ENCODE measurements at regions not wholly inside any gene's neighbourhood (a gene's known extent, or its start where the extent isn't known, plus 50 kb on each side); places are given as distances from the start of the nearest gene placed in this dataset.
A peak's percentile ranks its signal among the peaks of the same experiment; 100 is the strongest.
"Not testable (repeated sequence)": the region's sequence is repeated elsewhere in the genome, so short reads cannot be mapped to it uniquely, and the experiment has no call there.

DNA sequence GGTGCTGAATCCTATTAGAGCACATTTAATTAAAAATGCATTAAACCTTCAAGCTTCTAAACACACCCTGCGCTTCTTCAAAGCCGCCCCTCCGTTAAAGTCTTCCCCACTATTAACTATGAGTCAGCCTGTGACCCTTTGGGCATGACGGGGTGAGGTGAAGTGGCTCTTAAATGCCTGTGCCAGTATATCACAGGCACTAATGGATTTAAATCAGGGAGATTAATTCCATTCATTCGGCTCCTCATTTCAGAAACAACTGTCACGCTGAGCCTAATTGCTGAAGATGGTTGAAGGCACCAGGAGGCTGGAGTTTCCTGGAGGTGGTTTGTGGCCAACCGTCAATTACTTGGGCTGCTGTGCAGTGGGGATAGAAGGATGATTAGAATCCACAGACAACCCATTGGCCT lies 192.6 kb upstream of the MSX2 start:
- Mint-ChIP-seq H3K36me3 (ENCODE audit: low read depth) (no peaks in the 10 kb centered on the region), H3K4me1 (ENCODE audit: low read depth) (no peaks in the 10 kb centered on the region), H3K27me3 (ENCODE audit: low read depth) (peaks cover 21% of the 10 kb centered on the region), H3K27ac (no peak overlapping the region), H3K4me3 (no peak overlapping the region), H3K9me3 (no peaks in the 10 kb centered on the region)
- DNase-seq = no peak
- intact Hi-C loops (cut with micrococcal nuclease) = no loop called here
- CTCF ChIA-PET = no interaction called here

DNA sequence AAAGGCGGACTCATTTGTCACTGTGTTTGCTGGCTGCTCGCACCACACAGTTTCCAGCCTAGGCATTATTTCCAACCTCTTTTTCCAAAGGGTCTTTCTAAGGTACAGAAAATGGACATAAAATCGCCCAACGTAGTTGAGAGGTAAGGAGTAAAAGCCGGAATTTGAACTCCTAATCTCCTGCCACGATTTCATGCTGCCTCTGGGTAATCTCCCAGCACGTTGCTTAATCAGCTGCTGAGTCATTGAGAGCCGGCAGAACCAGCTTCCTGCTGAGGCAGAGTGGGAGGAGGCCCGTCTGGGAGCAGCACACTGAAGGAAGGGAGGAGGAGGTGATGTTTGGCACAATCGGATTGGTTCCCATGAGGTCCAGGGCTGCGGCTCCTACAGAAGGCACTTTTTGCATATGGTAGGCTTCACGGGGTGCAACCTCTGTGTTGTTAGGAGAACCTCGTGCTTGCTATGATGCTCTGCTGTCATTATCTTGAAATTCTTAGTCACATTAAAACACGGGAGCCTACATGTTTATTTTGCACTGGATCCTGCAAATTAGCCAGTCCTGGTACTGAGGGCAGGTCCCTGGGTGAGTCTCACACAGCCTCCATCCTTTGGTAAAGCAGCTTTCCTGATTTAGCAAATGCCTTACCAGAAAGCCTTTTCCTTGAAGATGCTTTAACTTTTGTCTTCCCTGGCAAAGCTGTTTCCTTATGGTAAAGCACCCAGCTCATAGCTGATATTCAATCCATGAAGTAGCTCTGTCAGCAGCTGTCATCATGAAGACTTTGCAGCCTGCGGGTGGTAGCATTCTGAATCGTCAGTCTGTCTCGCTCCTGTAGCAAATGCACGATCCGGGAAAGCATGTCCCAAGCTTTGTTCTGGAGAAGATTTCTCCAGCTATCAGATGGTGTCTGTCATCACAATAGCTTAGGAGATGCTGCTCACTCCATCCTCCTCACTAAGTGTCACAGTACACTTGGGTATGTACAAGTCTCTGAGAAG lies 191.6 kb upstream of the MSX2 start:
- H3K4me3 Mint-ChIP-seq = no peak overlapping the region
- intact Hi-C loops (cut with micrococcal nuclease) = no loop called here
- CTCF ChIA-PET = interaction anchor here (0.6 kb wide), 1 partner anchor 257 kb away, joined by 4 read pairs; no protein-coding TSS in a partner anchor

DNA sequence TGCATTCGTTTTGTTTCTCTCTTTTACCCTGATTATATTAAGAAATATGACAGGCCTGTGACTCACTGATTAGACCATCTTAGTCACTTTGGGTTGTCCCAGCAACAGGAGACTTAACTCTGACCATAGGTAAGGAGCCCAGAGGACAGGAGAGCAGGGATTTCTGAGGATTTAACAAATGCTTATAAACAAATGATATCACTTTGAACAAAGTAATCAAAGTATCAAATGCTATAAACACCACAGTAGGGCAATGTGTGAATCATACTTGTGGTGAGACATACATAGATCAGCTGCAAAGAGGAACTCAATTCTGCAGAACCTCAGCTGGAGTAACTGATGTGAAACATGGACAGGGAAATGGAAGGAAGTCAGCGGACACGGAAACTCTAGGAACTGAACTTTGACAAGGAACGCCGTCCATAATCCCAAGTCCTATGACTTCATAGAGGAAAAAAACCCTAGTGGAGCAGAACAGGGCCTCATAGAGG lies 190.6 kb upstream of the MSX2 start:
- Mint-ChIP-seq H3K36me3 (ENCODE audit: low read depth) (no peaks in the 10 kb centered on the region), H3K4me3 (no peak overlapping the region), H3K4me1 (ENCODE audit: low read depth) (no peaks in the 10 kb centered on the region), H3K27me3 (ENCODE audit: low read depth) (peaks cover 20% of the 10 kb centered on the region), H3K27ac (no peak overlapping the region), H3K9me3 (no peaks in the 10 kb centered on the region)
- no peak for DNase-seq
- CTCF ChIA-PET = no interaction called here
- intact Hi-C loops (cut with micrococcal nuclease) = no loop called here

More for the DNA sequence above, 191.6 kb upstream of the MSX2 start:
- Mint-ChIP-seq H3K27me3 (ENCODE audit: low read depth) (peaks cover 21% of the 10 kb centered on the region), H3K4me1 (ENCODE audit: low read depth) (no peaks in the 10 kb centered on the region), H3K36me3 (ENCODE audit: low read depth) (no peaks in the 10 kb centered on the region), H3K9me3 (no peaks in the 10 kb centered on the region), H3K27ac (no peak overlapping the region)
- peak; percentile 52 for DNase-seq

DNA sequence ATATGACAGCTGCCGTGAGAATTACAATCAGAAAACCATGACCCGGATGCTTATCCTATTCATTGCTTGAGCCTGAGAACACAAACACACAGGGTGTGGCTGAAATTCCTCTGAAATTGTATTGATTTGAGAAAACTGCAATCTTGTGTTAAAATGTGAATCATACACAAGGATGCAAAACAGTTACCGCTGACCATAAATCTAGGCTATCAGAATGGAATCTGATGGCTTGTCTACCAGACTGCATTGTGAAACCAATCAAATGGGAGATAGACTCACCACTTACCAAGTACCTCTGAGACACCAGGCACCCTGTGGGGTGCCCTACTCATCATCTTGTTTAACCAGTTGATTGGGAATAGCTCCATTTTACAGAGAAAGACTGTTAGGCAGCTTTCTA lies 188.7 kb upstream of the MSX2 start:
- Mint-ChIP-seq H3K36me3 (ENCODE audit: low read depth) (no peaks in the 10 kb centered on the region), H3K27ac (no peak overlapping the region), H3K4me3 (no peak overlapping the region), H3K4me1 (ENCODE audit: low read depth) (no peaks in the 10 kb centered on the region), H3K27me3 (ENCODE audit: low read depth) (peaks cover 12% of the 10 kb centered on the region), H3K9me3 (no peaks in the 10 kb centered on the region)
- no peak for DNase-seq
- intact Hi-C loops (cut with micrococcal nuclease) = no loop called here
- CTCF ChIA-PET = no interaction called here

DNA sequence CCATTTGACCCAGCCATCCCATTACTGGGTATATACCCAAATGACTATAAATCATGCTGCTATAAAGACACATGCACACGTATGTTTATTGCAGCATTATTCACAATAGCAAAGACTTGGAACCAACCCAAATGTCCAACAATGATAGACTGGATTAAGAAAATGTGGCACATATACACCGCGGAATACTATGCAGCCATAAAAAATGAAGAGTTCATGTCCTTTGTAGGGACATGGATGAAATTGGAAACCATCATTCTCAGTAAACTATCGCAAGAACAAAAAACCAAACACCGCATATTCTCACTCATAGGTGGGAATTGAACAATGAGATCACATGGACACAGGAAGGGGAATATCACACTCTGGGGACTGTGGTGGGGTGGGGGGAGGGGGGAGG lies 184.6 kb upstream of the MSX2 start:
- DNase-seq; H3K36me3 Mint-ChIP-seq (ENCODE audit: low read depth); H3K27me3 Mint-ChIP-seq (ENCODE audit: low read depth); H3K4me1 Mint-ChIP-seq (ENCODE audit: low read depth); H3K4me3 Mint-ChIP-seq; H3K9me3 Mint-ChIP-seq; intact Hi-C loops (cut with micrococcal nuclease); CTCF ChIA-PET; H3K27ac Mint-ChIP-seq: not testable (repeated sequence)

DNA sequence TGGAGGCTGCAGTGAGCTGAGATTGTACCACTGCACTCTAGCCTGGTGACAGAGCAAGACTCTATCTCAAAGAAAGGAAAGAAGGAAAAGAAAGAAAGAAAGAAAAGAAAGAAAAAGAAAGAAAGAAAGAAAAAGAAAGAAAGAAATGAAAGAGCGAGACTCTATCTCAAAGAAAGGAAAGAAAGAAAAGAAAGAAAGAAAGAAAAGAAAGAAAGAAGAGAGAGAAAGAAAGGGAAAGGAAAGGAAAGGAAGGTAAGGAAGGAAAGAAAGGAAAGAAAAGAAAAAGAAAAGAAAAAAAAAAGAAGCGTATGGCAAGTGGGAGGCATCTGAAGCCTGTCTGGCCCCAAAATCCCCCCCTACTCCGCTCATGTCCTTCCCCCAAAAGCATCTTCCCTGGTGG lies 182.3 kb upstream of the MSX2 start:
- no peaks in the 10 kb centered on the region for H3K36me3 Mint-ChIP-seq (ENCODE audit: low read depth)
- H3K4me1 Mint-ChIP-seq (ENCODE audit: low read depth) = no peaks in the 10 kb centered on the region
- H3K27ac Mint-ChIP-seq = no peak overlapping the region
- no peak overlapping the region for H3K4me3 Mint-ChIP-seq
- no peaks in the 10 kb centered on the region for H3K9me3 Mint-ChIP-seq
- no peaks in the 10 kb centered on the region for H3K27me3 Mint-ChIP-seq (ENCODE audit: low read depth)
- intact Hi-C loops (cut with micrococcal nuclease) = no loop called here
- CTCF ChIA-PET = no interaction called here
- no peak for DNase-seq

DNA sequence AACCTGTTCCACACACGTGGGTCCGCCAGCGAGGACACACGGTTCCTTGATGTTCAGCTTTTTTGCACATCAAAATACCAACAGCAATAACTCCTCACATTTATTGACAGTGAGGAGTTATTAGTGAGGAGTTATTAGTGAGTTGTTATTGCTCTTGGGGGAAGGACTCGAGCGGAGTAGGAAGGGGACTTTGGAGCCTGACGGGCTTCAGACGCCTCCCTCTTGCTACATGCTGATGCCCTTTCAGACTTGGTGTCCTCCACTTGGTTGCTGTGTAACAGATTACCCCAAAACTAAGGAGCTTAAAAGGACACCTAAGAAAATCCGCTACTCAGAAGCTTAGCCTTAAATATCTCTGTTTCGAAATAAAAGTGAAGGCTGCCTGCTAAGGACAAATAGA lies 181.9 kb upstream of the MSX2 start:
- Mint-ChIP-seq H3K27ac (no peak overlapping the region), H3K4me1 (ENCODE audit: low read depth) (no peaks in the 10 kb centered on the region), H3K9me3 (no peaks in the 10 kb centered on the region), H3K27me3 (ENCODE audit: low read depth) (no peaks in the 10 kb centered on the region), H3K4me3 (no peak overlapping the region), H3K36me3 (ENCODE audit: low read depth) (no peaks in the 10 kb centered on the region)
- CTCF ChIA-PET = interaction anchor here (0.7 kb wide), 1 partner anchor 197 kb away, joined by 3 read pairs; no protein-coding TSS in a partner anchor
- intact Hi-C loops (cut with micrococcal nuclease) = no loop called here
- DNase-seq = no peak

DNA sequence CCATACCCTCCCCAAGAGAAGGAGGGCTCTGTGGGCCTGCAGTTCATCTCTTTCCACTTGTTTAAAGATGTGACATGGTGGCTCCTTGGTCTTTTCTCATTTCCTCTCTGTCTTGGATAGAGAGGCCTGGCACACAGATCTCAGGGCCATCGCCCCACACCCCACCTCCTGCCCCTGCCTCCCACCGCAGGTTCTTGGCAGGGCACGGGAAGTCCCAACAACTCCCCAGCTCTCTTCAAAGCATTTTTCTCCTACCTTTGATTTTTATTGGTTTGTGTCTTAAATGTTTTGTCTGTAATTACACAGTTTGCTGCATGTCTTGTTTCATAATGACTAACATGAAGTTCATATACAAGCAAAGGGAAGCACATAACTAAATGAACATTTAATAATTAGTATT lies 178.5 kb upstream of the MSX2 start:
- H3K9me3 Mint-ChIP-seq = no peaks in the 10 kb centered on the region
- CTCF ChIA-PET = no interaction called here

DNA sequence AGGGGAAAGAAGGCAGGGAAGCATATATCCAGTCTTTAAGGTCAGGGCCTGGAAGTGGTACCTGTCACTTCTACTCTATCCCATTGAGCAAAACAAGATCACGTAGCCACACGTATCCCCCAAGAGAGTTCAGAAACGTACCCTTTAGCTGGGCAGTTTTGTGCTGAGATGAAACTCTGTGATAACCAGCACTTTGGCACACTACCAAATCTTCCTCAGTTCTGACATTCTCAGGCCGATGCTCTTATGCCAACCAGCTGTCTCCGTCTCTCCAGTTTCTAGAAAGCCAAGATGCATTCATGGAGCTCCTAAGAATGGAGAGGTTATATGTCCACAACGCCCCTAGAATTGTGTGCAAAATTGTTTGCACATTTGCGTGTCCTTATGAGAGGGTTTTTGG lies 176.6 kb upstream of the MSX2 start:
- intact Hi-C loops (cut with micrococcal nuclease) = no loop called here
- H3K36me3 Mint-ChIP-seq (ENCODE audit: low read depth) = no peaks in the 10 kb centered on the region
- H3K27me3 Mint-ChIP-seq (ENCODE audit: low read depth) = peaks cover 4% of the 10 kb centered on the region
- CTCF ChIA-PET = no interaction called here
- no peaks in the 10 kb centered on the region for H3K9me3 Mint-ChIP-seq
- H3K4me1 Mint-ChIP-seq (ENCODE audit: low read depth) = no peaks in the 10 kb centered on the region
- DNase-seq = no peak
- no peak overlapping the region for H3K27ac Mint-ChIP-seq
- no peak overlapping the region for H3K4me3 Mint-ChIP-seq

More for the DNA sequence above, 178.5 kb upstream of the MSX2 start:
- intact Hi-C loops (cut with micrococcal nuclease) = no loop called here
- no peak overlapping the region for H3K4me3 Mint-ChIP-seq
- no peaks in the 10 kb centered on the region for H3K4me1 Mint-ChIP-seq (ENCODE audit: low read depth)
- no peak for DNase-seq
- peaks cover 4% of the 10 kb centered on the region for H3K27me3 Mint-ChIP-seq (ENCODE audit: low read depth)
- no peak overlapping the region for H3K27ac Mint-ChIP-seq
- H3K36me3 Mint-ChIP-seq (ENCODE audit: low read depth) = no peaks in the 10 kb centered on the region

DNA sequence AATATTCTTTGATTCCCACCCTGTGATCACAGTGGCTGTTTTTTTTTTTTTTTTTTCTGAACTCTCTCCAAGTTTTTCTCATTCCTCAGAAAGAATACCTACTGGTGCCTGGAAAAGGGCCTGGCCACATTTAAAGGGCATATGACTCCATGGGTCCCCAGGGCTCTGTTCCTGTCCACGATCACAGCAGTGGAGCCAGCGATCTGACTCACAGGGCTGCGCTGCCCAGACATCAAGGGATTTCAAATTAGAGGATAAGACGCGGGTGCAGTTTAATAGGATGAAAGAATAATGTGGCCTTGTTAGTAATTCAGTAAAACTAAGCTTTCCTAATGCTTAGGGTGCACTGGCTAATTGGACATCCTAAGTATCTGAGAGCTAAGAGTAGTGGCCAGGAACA lies 175.1 kb upstream of the MSX2 start:
- H3K4me1 Mint-ChIP-seq (ENCODE audit: low read depth) = no peaks in the 10 kb centered on the region
- no peak overlapping the region for H3K27ac Mint-ChIP-seq
- DNase-seq = no peak
- CTCF ChIA-PET = interaction anchor here (0.6 kb wide), 1 partner anchor 233 kb away, joined by 3 read pairs; no protein-coding TSS in a partner anchor
- intact Hi-C loops (cut with micrococcal nuclease) = no loop called here
- H3K4me3 Mint-ChIP-seq = no peak overlapping the region
- peaks cover 4% of the 10 kb centered on the region for H3K27me3 Mint-ChIP-seq (ENCODE audit: low read depth)
- no peaks in the 10 kb centered on the region for H3K9me3 Mint-ChIP-seq
- no peaks in the 10 kb centered on the region for H3K36me3 Mint-ChIP-seq (ENCODE audit: low read depth)

DNA sequence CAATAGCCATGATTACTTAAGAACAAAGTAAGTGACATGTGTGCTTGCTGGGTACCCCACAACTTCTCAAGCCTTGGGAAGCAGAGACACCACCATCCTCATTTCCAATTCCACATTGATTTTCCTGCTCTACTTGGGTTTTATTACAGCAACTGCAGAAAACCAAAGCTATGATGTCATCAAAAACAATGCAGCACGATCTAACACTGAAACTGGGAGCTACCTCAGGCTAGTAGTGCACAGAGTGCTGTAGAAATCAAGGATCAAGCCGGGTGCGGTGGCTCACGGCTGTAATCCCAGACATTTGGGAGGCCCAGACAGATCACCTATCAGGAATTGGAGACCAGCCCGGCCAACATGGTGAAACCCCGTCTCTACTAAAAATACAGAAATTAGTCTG lies 174.4 kb upstream of the MSX2 start:
- DNase-seq = no peak
- intact Hi-C loops (cut with micrococcal nuclease) = no loop called here
- Mint-ChIP-seq H3K4me3 (no peak overlapping the region), H3K9me3 (no peaks in the 10 kb centered on the region), H3K36me3 (ENCODE audit: low read depth) (no peaks in the 10 kb centered on the region), H3K4me1 (ENCODE audit: low read depth) (no peaks in the 10 kb centered on the region), H3K27me3 (ENCODE audit: low read depth) (peaks cover 4% of the 10 kb centered on the region), H3K27ac (no peak overlapping the region)
- CTCF ChIA-PET = interaction anchor here (0.6 kb wide), 1 partner anchor 232 kb away, joined by 3 read pairs; no protein-coding TSS in a partner anchor

DNA sequence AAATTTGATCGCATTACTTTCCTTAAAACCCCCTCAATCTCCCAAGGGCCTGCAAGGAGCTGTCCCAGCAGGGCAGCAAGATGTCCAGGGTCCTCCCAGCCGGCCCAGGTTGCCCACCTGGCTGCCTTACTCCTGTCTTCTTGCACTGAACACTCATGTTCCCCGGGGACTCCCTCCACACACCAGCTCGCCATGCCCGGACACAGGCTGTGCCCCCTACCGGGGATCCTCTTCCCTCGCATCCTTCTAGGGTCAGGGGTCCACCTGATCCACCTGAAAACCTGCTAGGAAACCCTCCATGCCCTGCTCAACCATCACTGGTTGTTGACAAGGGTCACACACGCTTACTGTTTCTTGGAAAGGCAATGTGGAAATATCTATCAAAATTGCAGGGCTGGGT lies 172.0 kb upstream of the MSX2 start:
- intact Hi-C loops (cut with micrococcal nuclease) = no loop called here
- DNase-seq = no peak
- Mint-ChIP-seq H3K36me3 (ENCODE audit: low read depth) (no peaks in the 10 kb centered on the region), H3K4me3 (no peak overlapping the region), H3K4me1 (ENCODE audit: low read depth) (no peaks in the 10 kb centered on the region), H3K27ac (no peak overlapping the region), H3K9me3 (peaks cover 3% of the 10 kb centered on the region), H3K27me3 (ENCODE audit: low read depth) (peaks cover 4% of the 10 kb centered on the region)
- CTCF ChIA-PET = no interaction called here

DNA sequence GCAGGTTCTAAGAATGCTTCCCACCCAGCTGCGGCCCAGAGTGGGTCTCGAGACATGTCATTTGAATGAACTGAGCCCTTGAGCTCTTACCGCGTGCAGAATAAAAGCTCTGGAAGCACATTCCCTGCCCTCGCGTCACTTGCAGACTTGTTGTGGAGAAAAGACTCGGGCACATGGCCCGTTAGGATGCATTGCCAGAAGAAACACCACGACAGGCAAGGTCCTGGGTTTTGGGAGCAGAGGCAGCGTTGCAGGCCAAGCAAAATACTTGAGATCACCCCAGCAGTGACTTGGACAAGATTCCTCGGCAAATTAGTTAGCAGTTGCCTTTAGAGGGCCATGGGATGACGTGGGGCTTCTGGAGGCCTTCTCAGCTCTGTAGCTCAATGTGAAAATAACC lies 170.8 kb upstream of the MSX2 start:
- DNase-seq = no peak
- CTCF ChIA-PET = no interaction called here
- Mint-ChIP-seq H3K36me3 (ENCODE audit: low read depth) (no peaks in the 10 kb centered on the region), H3K4me3 (no peak overlapping the region), H3K27ac (no peak overlapping the region), H3K4me1 (ENCODE audit: low read depth) (no peaks in the 10 kb centered on the region), H3K9me3 (peaks cover 3% of the 10 kb centered on the region), H3K27me3 (ENCODE audit: low read depth) (peaks cover 4% of the 10 kb centered on the region)
- intact Hi-C loops (cut with micrococcal nuclease) = no loop called here
